NCI-H146 treated with DMSO at 0.1 percent for 48 hours (cell line): ENCODE measurements at regions not wholly inside any gene's neighbourhood (a gene's known extent, or its start where the extent isn't known, plus 50 kb on each side); places are given as distances from the start of the nearest gene placed in this dataset.

Source experiments
- DNase-seq: peaks from one replicate; lab custom pipeline; 2025; ENCODE audit not compliant: unreplicated experiment; lab: John Stamatoyannopoulos, UW

DNA sequence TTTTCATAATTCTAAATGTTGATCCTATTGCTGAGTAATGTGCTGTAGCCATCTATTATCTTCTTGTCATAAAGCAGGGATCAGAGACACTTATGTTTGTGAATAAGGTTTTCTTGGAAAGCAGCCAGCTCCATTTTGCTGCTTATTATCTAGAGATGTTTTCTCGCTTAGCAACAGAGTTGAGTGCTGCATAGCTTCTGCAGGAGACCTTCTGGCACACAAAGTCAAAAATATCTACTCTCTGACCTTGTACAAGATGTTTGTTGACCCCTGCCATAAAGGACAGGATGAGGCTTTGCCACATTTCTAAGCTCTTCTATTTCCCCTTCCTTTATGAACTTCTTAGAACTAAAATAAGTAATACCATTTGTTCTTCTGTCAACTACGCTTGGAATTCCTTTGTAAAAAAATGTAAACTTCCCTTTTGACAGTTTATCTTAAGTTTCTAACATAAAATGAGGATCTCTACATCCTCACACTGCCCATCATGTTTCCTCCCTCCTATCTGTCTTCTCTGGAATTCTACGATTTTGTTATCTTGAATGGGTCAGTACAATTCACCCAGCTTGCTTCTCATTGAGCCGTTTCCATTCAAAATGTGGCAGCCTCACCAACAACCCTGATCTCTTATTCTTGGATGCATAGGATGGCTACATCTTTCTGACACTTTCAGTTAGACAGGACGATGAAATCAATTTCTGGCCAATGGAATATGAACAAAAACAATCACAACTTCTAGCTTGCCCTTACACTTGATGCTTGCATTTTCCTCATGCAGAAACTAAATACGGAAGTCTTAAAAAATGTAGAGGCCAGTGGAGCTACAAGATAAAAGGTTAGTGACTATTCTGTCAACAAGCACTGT lies 1377.0 kb downstream of the SUCLG1 start:
- DNase-seq = no peak

DNA sequence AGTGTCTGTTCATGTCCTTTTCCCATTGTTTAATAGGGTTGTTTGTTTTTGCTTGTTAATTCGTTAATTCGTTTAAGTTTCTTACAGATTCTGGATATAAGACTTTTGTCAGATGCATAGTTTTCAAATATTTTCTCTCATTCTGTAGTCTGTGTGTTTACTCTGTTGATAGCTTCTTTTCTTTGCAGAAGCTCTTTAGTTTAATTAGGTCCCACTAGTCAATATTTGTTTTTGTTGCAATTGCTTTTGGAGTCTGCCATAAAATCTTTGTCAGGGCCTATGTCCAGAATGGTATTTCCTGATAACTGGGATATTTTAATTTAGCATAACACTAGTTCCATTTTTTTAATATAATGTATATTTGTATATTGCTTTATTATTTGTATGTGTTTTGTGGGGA lies 1380.1 kb downstream of the SUCLG1 start:
- DNase-seq = no peak

DNA sequence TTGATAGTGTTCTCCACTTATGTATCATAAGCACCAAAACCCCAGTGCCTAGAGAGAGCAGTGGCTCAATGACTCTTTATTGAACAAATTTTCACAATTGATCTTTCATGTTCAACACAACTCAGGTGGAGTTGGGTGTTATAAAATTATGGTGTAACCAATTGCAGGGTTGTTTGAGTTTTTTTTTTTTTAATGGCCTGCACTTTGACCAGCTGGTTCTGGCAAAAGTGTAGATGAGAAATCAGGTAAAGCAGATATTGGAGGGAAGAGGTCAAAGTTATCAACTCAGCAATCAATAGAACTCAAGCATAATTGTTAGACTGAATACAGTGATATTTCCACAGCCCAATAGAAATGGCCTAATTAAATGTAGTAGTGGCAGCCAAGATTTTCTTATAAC lies 1386.3 kb downstream of the SUCLG1 start:
- DNase-seq = no peak

DNA sequence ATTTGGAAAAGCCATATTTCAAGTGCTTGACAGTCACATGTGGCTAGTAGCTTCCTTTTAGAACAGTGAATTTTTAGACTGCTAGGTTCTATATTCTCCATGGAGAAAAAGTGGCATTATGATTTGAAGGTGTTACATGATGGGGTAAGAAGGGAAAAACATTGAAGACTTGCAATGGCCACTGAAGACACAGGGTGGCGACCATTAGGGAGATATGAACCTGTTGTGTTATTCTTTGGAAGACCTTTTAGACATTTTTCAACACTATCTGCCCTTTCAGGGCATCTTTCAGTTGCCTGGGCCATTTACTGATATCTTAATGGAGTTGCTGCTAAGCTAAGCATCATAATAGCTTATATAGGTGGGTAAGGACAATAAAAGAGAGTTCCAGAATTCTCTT lies 1387.2 kb downstream of the SUCLG1 start:
- no peak for DNase-seq

DNA sequence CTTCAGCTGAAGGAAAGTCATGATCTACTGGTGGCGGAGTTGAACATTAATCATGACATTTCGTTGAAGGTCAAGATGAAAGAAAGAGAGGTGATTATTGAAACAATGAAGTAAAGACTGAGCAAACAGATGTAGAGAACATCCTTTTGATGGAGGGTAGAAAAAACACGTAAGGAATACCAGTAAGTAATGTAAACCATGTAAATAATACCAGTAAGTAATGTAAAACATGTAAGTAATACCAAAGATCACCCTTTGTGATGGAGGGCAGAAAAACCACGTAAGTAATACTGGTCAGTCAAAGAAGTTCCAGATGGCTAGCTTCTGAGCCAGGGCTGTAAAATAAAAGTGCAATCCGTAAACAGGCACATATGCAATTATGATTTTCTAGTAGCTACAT lies 1387.7 kb downstream of the SUCLG1 start:
- DNase-seq = no peak

DNA sequence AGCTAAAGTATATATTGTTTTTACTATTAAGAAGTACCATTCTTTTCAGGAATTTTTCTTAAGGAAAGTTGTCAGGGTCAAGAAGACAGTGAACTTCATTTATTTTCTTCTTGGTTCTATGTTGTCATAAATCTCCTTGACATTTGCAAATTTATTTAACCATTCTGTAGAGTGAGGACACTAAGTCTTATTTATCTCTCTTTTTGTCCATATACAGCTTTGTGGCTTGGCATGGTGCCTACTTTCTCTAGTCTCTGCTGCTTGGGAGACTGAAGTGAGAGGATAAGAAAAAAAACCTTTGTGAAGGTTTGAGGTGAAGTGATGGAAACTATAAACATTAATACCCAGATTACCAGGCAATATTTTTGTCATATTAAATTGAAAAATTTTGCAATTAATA lies 1389.4 kb downstream of the SUCLG1 start:
- no peak for DNase-seq

DNA sequence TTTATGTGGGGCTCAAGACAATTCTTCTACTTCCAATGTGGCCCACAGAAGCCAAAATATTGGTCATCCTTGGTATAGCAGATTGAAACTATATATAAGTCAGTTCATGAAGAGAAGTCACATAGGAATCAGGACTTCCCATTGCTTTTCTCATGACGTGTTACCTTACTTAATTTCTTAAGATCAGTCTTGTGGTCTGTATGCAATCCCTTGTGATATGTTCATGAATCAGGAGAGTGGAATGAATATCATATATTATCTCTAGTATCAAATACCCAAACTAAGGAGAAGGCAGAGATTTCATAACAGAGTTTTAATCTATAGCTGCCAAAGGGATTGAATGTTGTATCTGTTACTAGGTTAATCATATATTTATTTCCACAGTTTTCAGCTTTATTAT lies 1390.4 kb downstream of the SUCLG1 start:
- DNase-seq = no peak

DNA sequence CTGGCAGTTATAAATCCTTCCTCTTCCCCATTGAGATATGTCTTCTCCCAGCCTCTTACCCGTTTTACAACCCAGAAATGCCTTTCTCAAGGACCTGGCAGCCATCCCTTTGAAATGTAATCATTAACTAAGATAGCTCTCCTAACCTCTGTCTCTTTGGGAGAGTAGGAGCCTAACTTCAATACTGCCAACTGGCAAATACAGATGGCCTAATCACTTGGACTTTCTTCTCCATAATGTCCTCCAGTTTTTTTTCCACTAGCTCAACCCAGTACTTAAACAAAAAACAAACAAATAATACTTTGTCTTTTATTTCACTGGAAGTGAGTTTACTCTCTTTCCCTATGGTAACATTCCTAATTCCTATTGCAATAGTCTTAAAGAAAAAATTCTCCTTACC lies 1391.1 kb downstream of the SUCLG1 start:
- no peak for DNase-seq

DNA sequence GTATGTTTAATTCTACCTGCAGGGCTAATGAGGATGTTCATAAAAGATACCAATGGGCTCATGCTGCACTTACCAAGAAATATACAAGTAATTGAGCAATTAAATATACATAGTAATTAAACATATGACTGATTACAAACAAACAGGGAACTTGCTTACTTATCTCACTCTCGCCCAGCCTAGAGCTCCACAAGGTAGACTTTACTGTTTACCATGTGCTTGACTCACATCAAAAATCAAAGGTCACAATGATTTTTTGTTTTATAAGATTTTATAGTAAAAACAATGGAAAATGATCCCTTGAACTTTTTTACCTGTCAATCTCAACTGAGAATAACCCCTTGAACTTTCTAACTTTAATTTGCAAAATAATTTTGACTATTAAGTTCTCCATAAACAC lies 1395.1 kb downstream of the SUCLG1 start:
- DNase-seq = no peak

DNA sequence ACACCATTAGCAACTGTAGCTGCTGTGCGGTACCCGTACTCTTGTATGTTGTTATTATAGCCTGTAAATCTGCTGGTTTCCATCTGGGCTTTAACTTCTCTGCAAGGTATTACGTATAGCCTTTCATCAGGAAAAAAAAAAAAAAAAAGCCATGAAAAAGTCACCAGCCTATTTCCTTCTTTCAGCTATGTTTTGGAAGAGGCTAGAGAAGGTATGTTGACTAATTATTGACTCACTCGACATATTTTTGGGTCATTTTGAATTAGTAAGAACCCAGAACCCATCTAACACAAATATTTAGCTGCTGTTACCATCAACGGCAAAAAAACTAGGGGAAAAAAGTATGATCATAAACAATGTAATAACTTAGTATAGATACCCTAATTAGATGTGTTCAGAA lies 1395.6 kb downstream of the SUCLG1 start:
- DNase-seq = no peak

DNA sequence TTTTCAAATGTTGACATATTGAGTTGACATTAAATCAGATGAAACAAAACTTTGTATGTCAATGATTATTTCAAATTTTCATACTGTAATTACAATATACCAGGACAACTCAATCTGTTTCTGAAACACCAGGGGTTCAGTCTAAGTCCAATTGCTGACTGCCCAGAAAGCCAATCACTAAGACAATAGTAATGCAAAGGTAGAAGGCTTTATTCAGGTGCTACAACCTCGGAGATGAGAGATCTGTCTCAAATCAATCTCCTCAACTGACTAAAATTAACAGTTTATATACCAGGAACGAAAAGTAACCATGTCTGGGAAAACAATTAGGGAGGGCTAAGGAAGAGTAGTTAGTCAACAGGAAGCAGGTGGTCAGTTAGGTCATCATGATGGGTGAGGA lies 1400.4 kb downstream of the SUCLG1 start:
- DNase-seq = no peak

DNA sequence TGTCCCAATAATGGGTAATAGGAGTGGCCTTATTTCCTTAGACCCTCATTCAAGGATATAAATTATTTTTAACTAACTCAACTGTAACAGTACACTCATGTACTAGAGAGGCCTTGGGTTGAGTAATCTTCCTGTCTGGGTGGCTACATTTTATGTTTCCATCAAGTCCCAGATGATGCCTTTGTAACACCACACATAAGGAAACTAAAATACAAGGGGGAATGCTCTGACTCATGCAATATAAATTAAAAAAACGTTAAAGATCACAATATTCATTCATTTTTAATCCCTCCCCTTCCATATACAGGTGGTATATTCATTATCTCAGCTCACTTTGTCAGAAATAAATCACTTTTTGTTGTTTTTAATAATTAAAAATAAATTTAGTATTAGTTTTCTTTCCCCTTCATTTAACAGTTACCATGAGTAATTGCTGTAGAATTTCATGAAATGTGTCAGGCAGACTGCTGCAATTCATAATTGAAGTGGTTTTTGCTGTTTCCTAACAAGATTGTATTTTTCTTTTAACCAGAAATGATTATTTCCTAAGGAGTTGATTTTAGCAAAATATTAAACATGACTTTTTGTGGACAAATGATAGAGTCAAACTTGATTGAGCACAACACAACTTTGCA lies 1403.6 kb downstream of the SUCLG1 start:
- no peak for DNase-seq

DNA sequence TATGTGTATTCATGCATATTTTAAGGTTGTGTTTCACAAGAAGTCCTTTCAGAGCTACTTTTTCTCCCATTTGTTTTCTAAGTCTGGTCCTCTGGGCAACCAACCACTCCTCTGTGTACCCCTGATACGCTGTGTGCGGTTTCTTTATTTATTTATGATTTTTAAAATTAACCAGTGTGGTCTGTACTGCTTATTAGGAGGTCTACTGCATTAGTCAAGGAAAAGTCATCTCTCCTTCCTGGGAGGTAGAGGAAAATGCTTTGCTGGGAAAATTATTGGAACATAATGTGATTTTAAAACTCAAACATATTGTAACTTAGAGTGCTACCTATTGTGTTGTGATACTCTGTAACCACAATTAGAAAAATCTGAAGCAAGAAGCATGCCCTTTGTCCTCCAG lies 1404.3 kb downstream of the SUCLG1 start:
- no peak for DNase-seq

DNA sequence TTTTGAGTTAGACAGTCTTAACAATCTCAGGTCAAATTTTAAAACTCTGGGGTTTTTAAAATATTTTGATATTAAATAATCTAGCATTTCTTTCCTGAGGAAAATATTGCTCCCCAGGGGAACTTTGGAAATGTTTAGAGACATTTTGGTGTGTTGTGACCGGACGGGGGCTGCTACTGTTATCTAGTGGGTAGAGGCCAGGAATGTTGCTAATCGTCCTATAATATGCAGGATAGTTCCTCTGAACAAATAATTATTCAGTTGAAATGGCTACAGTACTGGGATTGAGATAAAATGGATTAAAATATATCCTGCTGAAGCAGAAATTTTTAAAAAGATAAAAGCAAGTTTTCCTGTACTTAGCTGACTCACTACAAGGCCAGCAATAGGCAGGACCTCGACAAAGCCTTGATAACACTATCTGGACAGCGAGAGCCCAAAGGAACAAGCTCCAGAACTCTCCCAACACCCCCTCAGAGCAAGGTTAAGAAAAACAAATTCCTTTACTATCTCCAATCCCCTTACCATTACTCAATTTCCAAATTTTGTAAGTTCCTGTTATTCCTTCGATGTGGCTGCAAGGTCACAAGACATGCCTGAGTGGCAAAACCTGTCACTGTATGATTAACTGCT lies 1407.4 kb downstream of the SUCLG1 start:
- DNase-seq = no peak

DNA sequence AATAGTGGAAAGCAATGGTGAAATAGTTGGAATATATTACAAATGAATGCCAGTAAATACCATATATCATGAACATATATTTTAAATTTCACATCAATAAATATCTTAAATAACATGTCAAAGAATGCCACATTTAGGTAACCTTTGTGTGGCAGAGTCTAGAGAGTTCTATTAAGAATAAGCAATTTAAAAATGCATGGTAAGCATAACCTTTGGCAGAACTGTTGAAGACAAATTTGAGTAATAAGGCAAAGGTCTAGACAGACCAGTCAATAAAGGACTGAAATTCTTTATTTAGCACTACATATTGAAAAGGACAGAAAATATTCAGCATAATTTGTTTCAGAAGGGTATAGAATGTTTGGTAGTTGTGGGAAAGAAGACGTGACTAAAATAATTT lies 1417.0 kb downstream of the SUCLG1 start:
- no peak for DNase-seq

DNA sequence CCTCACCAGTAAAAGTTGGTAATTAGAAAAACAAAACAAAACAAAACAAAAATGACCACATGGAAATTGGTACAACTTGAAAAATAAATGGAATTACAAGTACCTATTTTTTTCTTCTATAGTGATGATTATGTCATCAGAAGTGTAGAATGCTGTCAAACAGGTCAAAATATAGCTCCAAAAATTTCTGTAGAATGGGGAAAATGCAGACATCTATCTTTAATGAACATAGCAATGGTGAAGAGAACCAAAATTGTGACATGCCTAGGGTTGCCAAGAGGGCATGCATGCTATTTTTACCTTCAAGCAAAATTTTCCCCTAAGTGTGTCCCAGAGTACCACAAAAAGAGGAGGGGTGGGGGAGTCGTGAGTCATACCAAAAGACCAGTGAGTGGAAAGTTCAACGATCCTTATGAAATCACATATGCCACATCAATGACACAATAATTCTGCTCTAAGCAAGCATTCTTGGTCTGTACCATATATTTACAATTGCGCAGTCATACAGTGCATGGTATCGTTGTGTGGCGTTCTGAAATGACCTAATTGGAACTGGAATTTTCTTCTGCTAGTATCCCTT lies 1436.4 kb downstream of the SUCLG1 start:
- DNase-seq = no peak

DNA sequence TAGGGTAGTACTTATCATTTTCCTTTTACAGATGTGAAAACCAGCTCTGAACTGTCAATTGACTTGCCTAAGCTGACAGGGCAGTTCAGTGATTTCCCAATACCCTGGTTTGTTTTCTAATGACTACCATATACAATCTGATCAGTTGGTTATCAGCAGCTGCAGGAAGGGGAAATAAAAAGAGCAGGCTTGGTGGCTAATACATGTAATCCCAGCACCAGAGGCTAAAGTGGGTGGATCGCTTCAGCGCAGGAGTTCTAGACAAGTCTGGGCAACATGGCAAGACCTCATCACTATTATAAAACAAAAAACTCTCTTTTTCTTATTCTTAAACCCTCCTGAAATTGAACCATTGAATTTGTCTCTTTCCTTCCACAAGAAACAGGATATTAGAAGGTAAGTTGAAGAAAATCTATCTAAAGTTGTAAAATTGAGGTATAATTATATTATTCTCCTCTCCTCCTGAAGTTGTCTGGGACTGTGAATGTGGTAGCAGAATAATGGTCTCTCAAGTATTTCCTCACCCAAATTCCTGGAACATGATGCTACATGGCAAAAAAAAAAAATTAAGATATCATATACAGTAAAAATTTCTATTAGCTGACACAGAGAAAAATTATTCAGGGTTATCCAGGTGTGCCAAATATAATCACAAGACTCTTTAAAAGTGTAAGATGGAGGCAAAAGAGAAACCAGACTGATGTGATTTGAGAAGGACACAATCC lies 1441.6 kb downstream of the SUCLG1 start:
- no peak for DNase-seq

DNA sequence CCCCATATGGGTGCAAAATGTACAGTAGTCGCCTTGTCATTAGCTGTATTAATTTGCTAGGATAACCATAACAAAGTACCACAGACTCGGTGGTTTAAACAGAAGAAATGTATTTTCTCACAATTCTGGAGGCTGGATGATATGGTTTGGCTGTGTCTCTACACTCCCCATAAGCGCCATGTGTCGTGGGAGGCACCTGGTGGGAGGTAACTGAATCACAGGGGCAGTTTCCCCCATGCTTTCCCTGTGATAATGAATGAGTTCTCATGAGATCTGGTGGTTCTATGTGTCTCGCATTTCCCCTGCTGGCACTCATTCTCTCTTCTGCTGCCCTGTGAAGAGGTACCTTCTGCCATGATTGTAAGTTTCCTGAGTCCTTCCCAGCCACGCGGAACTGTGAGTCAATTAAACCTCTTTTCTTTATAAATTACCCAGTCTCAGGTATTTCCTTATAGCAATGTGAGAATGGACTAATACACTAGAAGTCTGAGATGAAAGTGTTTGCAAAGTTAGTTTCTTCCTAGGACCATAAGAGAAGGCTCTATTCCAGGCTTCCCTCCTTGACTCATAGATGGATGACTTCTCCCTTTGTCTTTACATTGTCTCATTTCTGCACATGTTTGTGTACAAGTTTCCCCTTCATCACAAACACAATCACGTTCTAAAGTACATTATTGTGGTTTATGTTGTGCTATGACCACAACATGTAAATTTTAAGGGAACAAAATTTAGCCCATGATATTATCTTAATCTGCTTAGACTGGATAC lies 1442.6 kb downstream of the SUCLG1 start:
- DNase-seq = no peak

DNA sequence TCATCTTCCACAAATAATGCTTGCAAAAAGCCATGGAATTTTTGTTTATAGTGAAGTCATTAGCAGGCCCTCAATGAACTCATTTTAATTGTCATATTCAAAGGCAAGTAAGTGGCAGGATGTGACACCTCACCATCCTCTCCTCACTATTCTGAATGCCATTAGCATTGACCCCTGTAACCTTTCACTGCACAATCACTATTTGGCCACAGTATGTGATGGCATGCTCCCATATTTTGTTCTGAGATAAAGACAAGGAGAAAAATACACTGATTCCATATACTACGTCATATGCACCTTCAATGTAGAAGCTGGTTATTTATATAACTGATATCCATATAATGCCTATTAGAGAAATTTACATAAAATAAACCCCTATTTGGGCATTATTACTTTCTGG lies 1443.2 kb downstream of the SUCLG1 start:
- no peak for DNase-seq

DNA sequence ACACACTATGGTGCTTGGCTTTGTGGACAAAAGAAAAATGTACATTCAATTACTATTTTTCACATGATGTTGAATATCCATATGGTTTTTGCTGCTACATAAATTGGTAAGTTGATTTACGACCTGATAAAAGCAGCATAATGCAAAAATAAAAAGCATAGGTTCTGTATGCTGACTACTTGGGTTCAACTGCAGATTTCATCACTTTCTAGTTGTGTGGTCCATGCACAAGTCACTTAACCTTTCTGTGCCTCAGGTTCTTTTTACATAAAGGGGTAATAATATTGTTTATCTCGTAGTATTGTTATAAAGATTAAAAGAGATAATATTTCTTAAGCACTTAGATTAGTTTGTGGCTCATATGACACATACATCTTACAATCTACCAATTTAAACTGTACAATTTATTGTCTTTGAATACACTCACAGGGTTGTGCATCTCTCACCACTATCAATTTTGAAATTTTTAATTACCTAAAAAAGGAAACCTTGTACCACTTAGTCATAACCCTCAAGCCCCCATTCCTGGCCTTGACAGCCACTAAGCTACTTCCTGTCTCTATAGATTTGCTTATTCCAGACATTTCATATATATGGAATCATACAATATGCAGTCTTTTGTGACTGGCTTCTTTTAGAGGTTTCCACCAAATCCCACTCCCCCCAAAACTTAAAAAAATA lies 1443.9 kb downstream of the SUCLG1 start:
- no peak for DNase-seq
